ENCODE measurements at regions not wholly inside any gene's neighbourhood (a gene's known extent, or its start where the extent isn't known, plus 50 kb on each side); places are given as distances from the start of the nearest gene placed in this dataset.

- peaks cover 12% of the 10 kb centered on the region for H3K27me3 ChIP-seq (ENCODE audit: control insufficient read depth, insufficient read depth, low read length)
- no peak overlapping the region for H3K4me3 ChIP-seq (ENCODE audit: low read depth, low read length)
- H3K36me3 ChIP-seq (ENCODE audit: control insufficient read depth, insufficient read depth, low read length), result no peaks in the 10 kb centered on the region
- TF ChIP-seq CTCF (IDR thresholded peaks at IDR 0.05; ENCODE audit: insufficient read depth, low read length, poor library complexity, severe bottlenecking), result no peak
- no peak for DNase-seq (ENCODE audit: low read depth)
Observed at GRCh38 chr13:30151388-30151787, 156.0 kb downstream of the KATNAL1 start.

GRCh38 chr13:30149248-30149647 is 158.1 kb downstream of the KATNAL1 start:
- Histone ChIP-seq H3K36me3 (ENCODE audit: control insufficient read depth, insufficient read depth, low read length) (no peaks in the 10 kb centered on the region), H3K27me3 (ENCODE audit: control insufficient read depth, insufficient read depth, low read length) (peaks cover 7% of the 10 kb centered on the region), H3K4me3 (ENCODE audit: low read depth, low read length) (no peak overlapping the region)
- no peak for DNase-seq (ENCODE audit: low read depth)
- no peak for TF ChIP-seq CTCF (IDR thresholded peaks at IDR 0.05; ENCODE audit: insufficient read depth, low read length, poor library complexity, severe bottlenecking)

GRCh38 chr13:30148786-30149185 is 158.6 kb downstream of the KATNAL1 start:
- peaks cover 4% of the 10 kb centered on the region for H3K27me3 ChIP-seq (ENCODE audit: control insufficient read depth, insufficient read depth, low read length)
- H3K36me3 ChIP-seq (ENCODE audit: control insufficient read depth, insufficient read depth, low read length), result no peaks in the 10 kb centered on the region
- TF ChIP-seq CTCF (IDR thresholded peaks at IDR 0.05; ENCODE audit: insufficient read depth, low read length, poor library complexity, severe bottlenecking), result no peak
- no peak overlapping the region for H3K4me3 ChIP-seq (ENCODE audit: low read depth, low read length)
- DNase-seq (ENCODE audit: low read depth), result no peak

GRCh38 chr13:30148171-30148754 is 159.1 kb downstream of the KATNAL1 start:
- no peaks in the 10 kb centered on the region for H3K36me3 ChIP-seq (ENCODE audit: control insufficient read depth, insufficient read depth, low read length)
- TF ChIP-seq CTCF (IDR thresholded peaks at IDR 0.05; ENCODE audit: insufficient read depth, low read length, poor library complexity, severe bottlenecking), result no peak
- no peak for DNase-seq (ENCODE audit: low read depth)
- no peaks in the 10 kb centered on the region for H3K27me3 ChIP-seq (ENCODE audit: control insufficient read depth, insufficient read depth, low read length)
- H3K4me3 ChIP-seq (ENCODE audit: low read depth, low read length), result no peak overlapping the region

- no peak for DNase-seq (ENCODE audit: low read depth)
- no peaks in the 10 kb centered on the region for H3K27me3 ChIP-seq (ENCODE audit: control insufficient read depth, insufficient read depth, low read length)
- no peaks in the 10 kb centered on the region for H3K36me3 ChIP-seq (ENCODE audit: control insufficient read depth, insufficient read depth, low read length)
- H3K4me3 ChIP-seq (ENCODE audit: low read depth, low read length), result no peak overlapping the region
- TF ChIP-seq CTCF (IDR thresholded peaks at IDR 0.05; ENCODE audit: insufficient read depth, low read length, poor library complexity, severe bottlenecking), result no peak
Observed at GRCh38 chr13:30147421-30147820, 159.9 kb downstream of the KATNAL1 start.

- no peaks in the 10 kb centered on the region for H3K36me3 ChIP-seq (ENCODE audit: control insufficient read depth, insufficient read depth, low read length)
- no peak for TF ChIP-seq CTCF (IDR thresholded peaks at IDR 0.05; ENCODE audit: insufficient read depth, low read length, poor library complexity, severe bottlenecking)
- H3K4me3 ChIP-seq (ENCODE audit: low read depth, low read length), result no peak overlapping the region
- DNase-seq (ENCODE audit: low read depth), result no peak
- H3K27me3 ChIP-seq (ENCODE audit: control insufficient read depth, insufficient read depth, low read length), result no peaks in the 10 kb centered on the region
Observed at GRCh38 chr13:30147015-30147414, 160.3 kb downstream of the KATNAL1 start.

Data from kidney epithelial cell (primary cell).